Right lobe of liver (tissue), 4 donors: ENCODE measurements at regions not wholly inside any gene's neighbourhood (a gene's known extent, or its start where the extent isn't known, plus 50 kb on each side); places are given as distances from the start of the nearest gene placed in this dataset.

ENCODE experiments used
- CTCF ChIP-seq, 4 donors: fragments of 200-600 bp in 3 of 4; fragments of 450-650 bp in 1 of 4; IDR thresholded peaks; one replicate each; pipeline versions ENCODE4 v1.5.1 to v1.8.0; 2016 to 2022; ENCODE audit warnings: antibody characterized with exemption in 4 of 4, mild to moderate bottlenecking in 2 of 4
- POLR2A ChIP-seq: fragments of 450-650 bp; IDR thresholded peaks from one replicate; pipeline ENCODE4 v1.6.1; 2017; ENCODE audit warnings: antibody characterized with exemption, mild to moderate bottlenecking
- donor health status: DM: no; HTN: no; CAD: no.
- donor health status: DM: no; HTN: no; CAD: no.
- donor health status: DM: no; HTN: yes; CAD: no.

DNA sequence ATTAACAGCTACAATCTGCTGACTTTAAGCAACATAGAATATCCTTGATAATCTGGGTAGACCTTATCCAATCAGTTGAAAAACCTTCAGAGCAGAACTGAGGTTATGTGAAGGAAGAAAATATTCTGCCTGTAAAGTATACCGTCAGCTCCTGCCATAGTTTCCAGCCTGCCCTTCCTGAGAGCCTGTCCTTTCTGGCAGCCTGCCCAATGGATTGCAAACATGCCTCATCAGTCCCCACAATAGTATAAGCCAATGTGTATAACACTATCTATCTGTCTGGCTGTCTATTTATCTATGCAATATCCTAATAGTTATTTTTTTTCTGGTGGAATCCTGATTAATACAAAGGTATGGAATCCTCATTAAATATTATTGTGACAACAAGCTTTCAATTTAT is 489.2 kb upstream of the KCND2 start:
- TF ChIP-seq CTCF (IDR thresholded peaks at IDR 0.05) (no peak), POLR2A (no peak)
